Neural cell (in vitro differentiated cells): ENCODE measurements at regions not wholly inside any gene's neighbourhood (a gene's known extent, or its start where the extent isn't known, plus 50 kb on each side); places are given as distances from the start of the nearest gene placed in this dataset.

Experiments used
- H2AFZ ChIP-seq: fragments of 200-600, 300-800 bp; sonication (generic), shearing (Covaris generic); 2 replicates; pipeline ENCODE4 v1.6.0; 2014; ENCODE audit warnings: low read depth, mild to moderate bottlenecking, antibody characterized with exemption, low read length, moderate library complexity
- H3F3A ChIP-seq: fragments of 200-600 bp; shearing (Covaris generic); 2 replicates; pipeline ENCODE4 v1.6.1; 2016; ENCODE audit warnings: mild to moderate bottlenecking, moderate library complexity, mixed read lengths, antibody characterized with exemption, low read length; ENCODE audit not compliant: insufficient read depth, poor library complexity, severe bottlenecking
- H3K27ac ChIP-seq: fragments of 200-600, 300-800 bp; sonication (generic), shearing (Covaris generic); 2 replicates; pipeline ENCODE4 v1.5.1; 2014; ENCODE audit warnings: mild to moderate bottlenecking, low read length, moderate library complexity
- H3K27me3 ChIP-seq: fragments of 300-800, 200-600 bp; sonication (generic), shearing (Covaris generic); 2 replicates; pipeline ENCODE4 v1.6.0; 2014; ENCODE audit warnings: mild to moderate bottlenecking, low read depth, low read length, moderate library complexity; ENCODE audit not compliant: insufficient read depth
- H3K36me3 ChIP-seq: fragments of 300-800, 200-600 bp; sonication (generic), shearing (Covaris generic); 2 replicates; pipeline ENCODE4 v1.5.1; 2014; ENCODE audit warnings: mild to moderate bottlenecking, antibody characterized with exemption, low read length, moderate library complexity; ENCODE audit not compliant: insufficient read depth
- H3K4me2 ChIP-seq: fragments of 300-800, 200-600 bp; sonication (generic), shearing (Covaris generic); 2 replicates; pipeline ENCODE4 v1.6.0; 2014; ENCODE audit warnings: mild to moderate bottlenecking, low read length
- H3K4me3 ChIP-seq: fragments of 300-800, 200-600 bp; sonication (generic), shearing (Covaris generic); 2 replicates; pipeline ENCODE4 v1.5.1; 2014; ENCODE audit warnings: mild to moderate bottlenecking, low read length, moderate library complexity
- H3K79me2 ChIP-seq: fragments of 200-600 bp; shearing (Covaris generic); replicated peaks from 2 replicates; pipeline ENCODE4 v1.6.0; 2014; ENCODE audit warnings: mild to moderate bottlenecking, low read length, moderate library complexity; ENCODE audit not compliant: insufficient read depth
- H3K9ac ChIP-seq: fragments of 300-800, 200-600 bp; sonication (generic), shearing (Covaris generic); 2 replicates; pipeline ENCODE4 v1.6.1; 2016; ENCODE audit warnings: mild to moderate bottlenecking, low read length, mixed read lengths
- H3K9me2 ChIP-seq: fragments of 200-600 bp; shearing (Covaris generic); 2 replicates; pipeline ENCODE4 v1.6.1; 2016; ENCODE audit warnings: mild to moderate bottlenecking, low read length, mixed read lengths; ENCODE audit not compliant: insufficient read depth
- H3K9me3 ChIP-seq: fragments of 200-600, 300-800 bp; sonication (generic), shearing (Covaris generic); 2 replicates; pipeline ENCODE4 v1.6.1; 2016; ENCODE audit warnings: mild to moderate bottlenecking, mixed run types, low read length, moderate library complexity, mixed read lengths
- H4K20me1 ChIP-seq: fragments of 200-600 bp; shearing (Covaris generic); 2 replicates; pipeline ENCODE4 v1.6.1; 2016; ENCODE audit warnings: mild to moderate bottlenecking, mixed run types; ENCODE audit not compliant: insufficient read depth
- EP300 ChIP-seq: fragments of 450-650 bp; conservative IDR thresholded peaks from 2 replicates; pipeline ENCODE4 v1.6.1; 2014; ENCODE audit warnings: antibody characterized with exemption, mild to moderate bottlenecking, moderate library complexity; ENCODE audit not compliant: poor library complexity, severe bottlenecking
- EZH2 ChIP-seq: fragments of 200-600, 300-800 bp; shearing (Covaris generic), sonication (generic); IDR thresholded peaks from 2 replicates; pipeline ENCODE4 v1.6.1; 2014; ENCODE audit warnings: antibody characterized with exemption, low read length, borderline replicate concordance, mild to moderate bottlenecking; ENCODE audit not compliant: insufficient read depth, poor library complexity, severe bottlenecking
- MXI1 ChIP-seq: fragments of 450-650 bp; conservative IDR thresholded peaks from 2 replicates; pipeline ENCODE4 v1.6.1; 2014; ENCODE audit warnings: antibody characterized with exemption, mild to moderate bottlenecking; ENCODE audit not compliant: poor library complexity, severe bottlenecking
- POLR2AphosphoS5 ChIP-seq: IDR thresholded peaks from 2 replicates; pipeline ENCODE4 v1.6.1; 2012
- RAD21 ChIP-seq: fragments of 450-650 bp; conservative IDR thresholded peaks from 2 replicates; pipeline ENCODE4 v1.6.1; 2014; ENCODE audit warnings: antibody characterized with exemption, mild to moderate bottlenecking, moderate library complexity
- SMC3 ChIP-seq: fragments of 450-650 bp; conservative IDR thresholded peaks from 2 replicates; pipeline ENCODE4 v1.6.1; 2014; ENCODE audit warnings: antibody characterized with exemption, mild to moderate bottlenecking, moderate library complexity; ENCODE audit not compliant: poor library complexity
- TAF1 ChIP-seq: IDR thresholded peaks from 2 replicates; pipeline ENCODE4 v1.6.1; 2012; ENCODE audit warnings: low read depth
- TF ChIP-seq, protein P1 (sequence below): IDR thresholded peaks from 2 replicates; pipeline ENCODE4 v1.6.1; 2012; ENCODE audit warnings: borderline replicate concordance
- TF ChIP-seq, protein P2 (sequence below): fragments of 450-650 bp; IDR thresholded peaks from 2 replicates; pipeline ENCODE4 v1.5.1; 2014; ENCODE audit warnings: antibody characterized with exemption, mild to moderate bottlenecking, moderate library complexity; ENCODE audit not compliant: poor library complexity, severe bottlenecking

DNA sequence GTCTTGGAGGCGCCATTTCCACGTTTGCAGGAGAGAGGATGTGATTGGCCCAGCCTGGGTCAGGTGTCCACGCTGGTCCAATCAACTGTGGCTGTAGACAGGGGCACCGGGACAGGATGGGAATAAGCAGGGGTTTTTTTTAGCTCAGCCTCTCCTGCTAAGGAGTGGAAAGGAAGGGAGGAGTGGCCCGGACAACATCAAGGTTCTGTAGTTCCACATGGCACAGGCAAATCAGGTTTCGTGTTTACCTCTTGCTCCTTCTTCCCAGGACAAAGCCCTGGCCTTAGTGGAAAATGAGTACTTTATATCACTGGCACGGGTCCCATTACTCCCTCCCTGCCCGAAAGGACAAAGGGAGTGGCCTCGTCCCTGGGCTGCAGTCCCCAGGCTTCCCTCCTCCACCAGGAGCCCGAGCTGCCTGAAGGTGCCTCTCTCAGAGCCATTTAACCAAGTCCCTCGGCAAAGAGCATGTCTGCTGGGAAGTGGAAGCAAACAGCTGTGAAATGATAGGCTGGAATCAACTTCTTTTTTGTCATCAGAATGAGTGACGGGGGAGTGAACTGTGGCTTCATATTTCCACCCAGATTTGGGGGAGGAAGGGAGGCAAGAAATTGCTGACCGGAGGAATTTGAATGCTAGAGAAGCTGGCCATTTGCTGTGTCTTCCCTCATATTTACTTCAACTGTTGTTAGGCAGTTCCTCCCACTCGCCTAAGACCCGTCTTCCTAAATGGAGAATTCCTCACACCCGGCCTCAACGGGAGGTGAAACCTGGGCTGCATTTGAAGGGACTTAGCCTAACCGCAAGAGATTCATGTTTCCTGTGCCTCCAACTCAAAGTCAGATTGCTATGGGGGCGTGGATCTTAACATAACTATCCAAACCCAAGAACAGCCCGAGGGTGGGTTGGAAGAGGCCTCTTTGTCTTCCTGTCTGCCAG is 84.9 kb upstream of the SLC44A3 start:
- no peak overlapping the region for H3K27ac ChIP-seq
- no peak overlapping the region for H2AFZ ChIP-seq
- H3K36me3 ChIP-seq, result no peaks in the 10 kb centered on the region
- no peaks in the 10 kb centered on the region for H3K9me3 ChIP-seq
- no peaks in the 10 kb centered on the region for H4K20me1 ChIP-seq
- no peaks in the 10 kb centered on the region for H3K27me3 ChIP-seq
- H3K9me2 ChIP-seq, result no peaks in the 10 kb centered on the region
- no peak overlapping the region for H3K4me3 ChIP-seq
- H3K4me2 ChIP-seq, result no peak overlapping the region
- no peaks in the 10 kb centered on the region for H3K79me2 ChIP-seq
- no peak overlapping the region for H3K9ac ChIP-seq
- no peak for TF ChIP-seq MXI1
- TF ChIP-seq SMC3, result no peak
- no peak for TF ChIP-seq RAD21
- no peak for TF ChIP-seq TAF1
- no peak for TF ChIP-seq POLR2AphosphoS5
- TF ChIP-seq, protein P1, sequence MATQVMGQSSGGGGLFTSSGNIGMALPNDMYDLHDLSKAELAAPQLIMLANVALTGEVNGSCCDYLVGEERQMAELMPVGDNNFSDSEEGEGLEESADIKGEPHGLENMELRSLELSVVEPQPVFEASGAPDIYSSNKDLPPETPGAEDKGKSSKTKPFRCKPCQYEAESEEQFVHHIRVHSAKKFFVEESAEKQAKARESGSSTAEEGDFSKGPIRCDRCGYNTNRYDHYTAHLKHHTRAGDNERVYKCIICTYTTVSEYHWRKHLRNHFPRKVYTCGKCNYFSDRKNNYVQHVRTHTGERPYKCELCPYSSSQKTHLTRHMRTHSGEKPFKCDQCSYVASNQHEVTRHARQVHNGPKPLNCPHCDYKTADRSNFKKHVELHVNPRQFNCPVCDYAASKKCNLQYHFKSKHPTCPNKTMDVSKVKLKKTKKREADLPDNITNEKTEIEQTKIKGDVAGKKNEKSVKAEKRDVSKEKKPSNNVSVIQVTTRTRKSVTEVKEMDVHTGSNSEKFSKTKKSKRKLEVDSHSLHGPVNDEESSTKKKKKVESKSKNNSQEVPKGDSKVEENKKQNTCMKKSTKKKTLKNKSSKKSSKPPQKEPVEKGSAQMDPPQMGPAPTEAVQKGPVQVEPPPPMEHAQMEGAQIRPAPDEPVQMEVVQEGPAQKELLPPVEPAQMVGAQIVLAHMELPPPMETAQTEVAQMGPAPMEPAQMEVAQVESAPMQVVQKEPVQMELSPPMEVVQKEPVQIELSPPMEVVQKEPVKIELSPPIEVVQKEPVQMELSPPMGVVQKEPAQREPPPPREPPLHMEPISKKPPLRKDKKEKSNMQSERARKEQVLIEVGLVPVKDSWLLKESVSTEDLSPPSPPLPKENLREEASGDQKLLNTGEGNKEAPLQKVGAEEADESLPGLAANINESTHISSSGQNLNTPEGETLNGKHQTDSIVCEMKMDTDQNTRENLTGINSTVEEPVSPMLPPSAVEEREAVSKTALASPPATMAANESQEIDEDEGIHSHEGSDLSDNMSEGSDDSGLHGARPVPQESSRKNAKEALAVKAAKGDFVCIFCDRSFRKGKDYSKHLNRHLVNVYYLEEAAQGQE, result no peak
- TF ChIP-seq, protein P2, sequence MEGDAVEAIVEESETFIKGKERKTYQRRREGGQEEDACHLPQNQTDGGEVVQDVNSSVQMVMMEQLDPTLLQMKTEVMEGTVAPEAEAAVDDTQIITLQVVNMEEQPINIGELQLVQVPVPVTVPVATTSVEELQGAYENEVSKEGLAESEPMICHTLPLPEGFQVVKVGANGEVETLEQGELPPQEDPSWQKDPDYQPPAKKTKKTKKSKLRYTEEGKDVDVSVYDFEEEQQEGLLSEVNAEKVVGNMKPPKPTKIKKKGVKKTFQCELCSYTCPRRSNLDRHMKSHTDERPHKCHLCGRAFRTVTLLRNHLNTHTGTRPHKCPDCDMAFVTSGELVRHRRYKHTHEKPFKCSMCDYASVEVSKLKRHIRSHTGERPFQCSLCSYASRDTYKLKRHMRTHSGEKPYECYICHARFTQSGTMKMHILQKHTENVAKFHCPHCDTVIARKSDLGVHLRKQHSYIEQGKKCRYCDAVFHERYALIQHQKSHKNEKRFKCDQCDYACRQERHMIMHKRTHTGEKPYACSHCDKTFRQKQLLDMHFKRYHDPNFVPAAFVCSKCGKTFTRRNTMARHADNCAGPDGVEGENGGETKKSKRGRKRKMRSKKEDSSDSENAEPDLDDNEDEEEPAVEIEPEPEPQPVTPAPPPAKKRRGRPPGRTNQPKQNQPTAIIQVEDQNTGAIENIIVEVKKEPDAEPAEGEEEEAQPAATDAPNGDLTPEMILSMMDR, result no peak
- TF ChIP-seq EP300, result no peak
- TF ChIP-seq EZH2, result no peak
- H3F3A ChIP-seq, result no peaks in the 10 kb centered on the region

DNA sequence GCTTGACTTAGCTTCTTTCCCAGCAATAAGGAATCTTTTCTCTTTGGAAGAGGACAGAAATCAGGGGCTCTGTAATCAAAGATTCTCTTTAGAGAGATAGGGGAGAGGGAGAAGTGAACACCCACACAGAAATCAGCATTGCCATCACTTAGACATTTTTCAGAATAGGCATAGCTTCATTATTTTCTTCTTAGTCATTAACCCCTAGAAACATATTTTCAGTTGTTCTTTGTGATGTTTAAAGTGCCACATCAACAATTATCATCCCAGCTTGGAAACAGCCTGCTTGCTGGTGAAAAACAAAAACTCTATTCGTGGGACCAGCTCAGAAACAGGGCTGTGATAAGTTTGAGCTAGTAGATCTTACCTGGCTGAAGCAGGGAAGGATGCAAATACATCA is 88.3 kb upstream of the SLC44A3 start:
- H3K36me3 ChIP-seq, result no peaks in the 10 kb centered on the region
- no peak overlapping the region for H3K4me3 ChIP-seq
- H4K20me1 ChIP-seq, result no peaks in the 10 kb centered on the region
- no peak overlapping the region for H3K4me2 ChIP-seq
- TF ChIP-seq EP300, result no peak
- TF ChIP-seq EZH2, result no peak
- TF ChIP-seq, protein P2, result no peak
- TF ChIP-seq SMC3, result no peak
- no peak overlapping the region for H2AFZ ChIP-seq
- no peak overlapping the region for H3K27ac ChIP-seq
- H3K9ac ChIP-seq, result no peak overlapping the region
- H3K9me2 ChIP-seq, result no peaks in the 10 kb centered on the region
- H3F3A ChIP-seq, result no peaks in the 10 kb centered on the region
- no peaks in the 10 kb centered on the region for H3K27me3 ChIP-seq
- no peaks in the 10 kb centered on the region for H3K79me2 ChIP-seq
- no peaks in the 10 kb centered on the region for H3K9me3 ChIP-seq
